Panc1 (cell line): ENCODE measurements at regions not wholly inside any gene's neighbourhood (a gene's known extent, or its start where the extent isn't known, plus 50 kb on each side); places are given as distances from the start of the nearest gene placed in this dataset.

Experiments
- ATAC-seq: fragments of 200-7000 bp; cut with Tn5 transposase; 2 replicates; pipeline ENCODE4 v1.9.1; 2020; ENCODE audit warnings: mild to moderate bottlenecking, moderate library complexity
- BruUV-seq: library from RNA; stranded (reverse); fragments of 400-500 nt; replicated peaks from 2 replicates; lab custom pipeline; 2021; lab: Mats Ljungman, UMichigan
- CTCF ChIA-PET: fragments of 300-600 bp; sonication (Branson Sonifier 250); formaldehyde crosslinking; loops from one replicate; lab custom pipeline; 2022; ENCODE audit warnings: antibody characterized with exemption; lab: Charles Lee
- POLR2A ChIA-PET: fragments of 300-600 bp; sonication (Branson Sonifier 250); formaldehyde crosslinking; loops from one replicate; lab custom pipeline; 2022; ENCODE audit warnings: antibody characterized with exemption; lab: Charles Lee
- DNase-seq: peaks from one replicate; pipeline ENCODE4 v3.0.0-alpha.2; 2010; ENCODE audit warnings: low read depth, low spot score
- H3K27ac ChIP-seq: 2 replicates; pipeline ENCODE4 v1.5.1; 2011; ENCODE audit warnings: mild to moderate bottlenecking, low read length, inconsistent platforms
- H3K27me3 ChIP-seq: fragments of 200-500 bp; sonication (Bioruptor generic); 2 replicates; pipeline ENCODE4 v1.6.0; 2014; ENCODE audit warnings: low read length, inconsistent platforms; ENCODE audit not compliant: control insufficient read depth, insufficient read depth
- H3K36me3 ChIP-seq: fragments of 200-500 bp; sonication (Bioruptor generic); 2 replicates; pipeline ENCODE4 v1.5.1; 2014; ENCODE audit warnings: inconsistent platforms, mild to moderate bottlenecking, low read length, moderate library complexity; ENCODE audit not compliant: control insufficient read depth, insufficient read depth
- H3K4me1 ChIP-seq: 2 replicates; pipeline ENCODE4 v1.5.1; 2011; ENCODE audit warnings: inconsistent platforms, mild to moderate bottlenecking, low read length, moderate library complexity; ENCODE audit not compliant: control insufficient read depth, insufficient read depth
- H3K4me3 ChIP-seq, 2 experiments: 2 replicates each; pipeline ENCODE4 v1.5.1; 2011 to 2012; ENCODE audit warnings: low read depth in 2 of 2, low read length in 2 of 2, mild to moderate bottlenecking in 2 of 2, inconsistent platforms in 1 of 2, moderate library complexity in 1 of 2
- H3K9me3 ChIP-seq: fragments of 200-500 bp; sonication (Bioruptor generic); 2 replicates; pipeline ENCODE4 v1.5.1; 2014; ENCODE audit warnings: low read depth, mild to moderate bottlenecking, inconsistent platforms, low read length, moderate library complexity; ENCODE audit not compliant: control insufficient read depth, insufficient read depth
- POLR2AphosphoS5 ChIP-seq: IDR thresholded peaks from 2 replicates; pipeline ENCODE4 v1.6.1; 2012; ENCODE audit warnings: mild to moderate bottlenecking, low read depth, low read length, moderate library complexity
- SIN3A ChIP-seq: IDR thresholded peaks from 2 replicates; pipeline ENCODE4 v1.6.1; 2012; ENCODE audit warnings: low read depth, mild to moderate bottlenecking, low read length, moderate library complexity, borderline replicate concordance; ENCODE audit not compliant: insufficient read depth
- TCF7L2 ChIP-seq: IDR thresholded peaks from 2 replicates; pipeline ENCODE4 v1.6.1; 2011; ENCODE audit warnings: mild to moderate bottlenecking, low read depth, low read length, inconsistent platforms
- in situ Hi-C: cut with HindIII; loops from 2 replicates; pipeline ENCODE4 v1.10.0; 2016; ENCODE audit warnings: low sequenced_read_pairs, low pct_unique_long_range_greater_than_20kb
- intact Hi-C: fragments of 100-400 bp; cut with micrococcal nuclease; formaldehyde crosslinking; loops from one replicate; pipeline ENCODE4 v1.10.0; 2022; ENCODE audit not compliant: unreplicated experiment
- TF ChIP-seq, protein P1 (sequence below), 2 experiments: IDR thresholded peaks; 2 replicates each; pipeline ENCODE4 v1.6.1; 2011 to 2012; ENCODE audit warnings: low read depth in 2 of 2, control low read depth in 1 of 2, low read length in 1 of 2, mild to moderate bottlenecking in 1 of 2, moderate library complexity in 1 of 2; ENCODE audit not compliant: insufficient read depth in 1 of 2
- TF ChIP-seq, protein P2 (sequence below): fragments of 450-650 bp; IDR thresholded peaks from 2 replicates; pipeline ENCODE4 v1.5.1; 2017; ENCODE audit warnings: mild to moderate bottlenecking

DNA sequence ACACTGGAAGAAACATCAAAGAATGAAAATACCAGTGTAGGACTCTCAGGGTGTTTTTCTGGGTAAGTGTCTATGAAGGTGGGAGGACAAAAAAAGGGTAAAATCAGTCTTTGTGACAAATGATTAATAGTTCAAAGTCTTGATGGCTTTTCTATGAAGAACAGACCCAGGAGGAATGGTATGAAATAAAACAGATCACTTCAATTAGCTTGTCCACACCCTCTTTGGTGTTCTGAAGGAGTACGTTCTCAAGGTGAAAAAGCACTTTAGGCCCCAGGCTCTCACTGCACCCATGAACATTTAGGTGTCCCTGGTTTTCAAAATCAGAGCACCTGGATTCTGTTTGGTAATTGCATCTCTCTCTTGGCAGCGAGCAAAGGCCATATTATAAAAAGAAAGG lies 383.6 kb upstream of the NR2F2 start:
- Histone ChIP-seq H3K9me3 (no peaks in the 10 kb centered on the region), H3K4me3 (no peak overlapping the region), H3K27me3 (no peaks in the 10 kb centered on the region), H3K27ac (no peak overlapping the region), H3K36me3 (no peaks in the 10 kb centered on the region), H3K4me1 (no peaks in the 10 kb centered on the region)
- intact Hi-C loops (no loop called here), in situ Hi-C loops (no loop called here)
- no peak for ATAC-seq
- ChIA-PET CTCF (no interaction called here), POLR2A (no interaction called here)
- TF ChIP-seq, protein P1, sequence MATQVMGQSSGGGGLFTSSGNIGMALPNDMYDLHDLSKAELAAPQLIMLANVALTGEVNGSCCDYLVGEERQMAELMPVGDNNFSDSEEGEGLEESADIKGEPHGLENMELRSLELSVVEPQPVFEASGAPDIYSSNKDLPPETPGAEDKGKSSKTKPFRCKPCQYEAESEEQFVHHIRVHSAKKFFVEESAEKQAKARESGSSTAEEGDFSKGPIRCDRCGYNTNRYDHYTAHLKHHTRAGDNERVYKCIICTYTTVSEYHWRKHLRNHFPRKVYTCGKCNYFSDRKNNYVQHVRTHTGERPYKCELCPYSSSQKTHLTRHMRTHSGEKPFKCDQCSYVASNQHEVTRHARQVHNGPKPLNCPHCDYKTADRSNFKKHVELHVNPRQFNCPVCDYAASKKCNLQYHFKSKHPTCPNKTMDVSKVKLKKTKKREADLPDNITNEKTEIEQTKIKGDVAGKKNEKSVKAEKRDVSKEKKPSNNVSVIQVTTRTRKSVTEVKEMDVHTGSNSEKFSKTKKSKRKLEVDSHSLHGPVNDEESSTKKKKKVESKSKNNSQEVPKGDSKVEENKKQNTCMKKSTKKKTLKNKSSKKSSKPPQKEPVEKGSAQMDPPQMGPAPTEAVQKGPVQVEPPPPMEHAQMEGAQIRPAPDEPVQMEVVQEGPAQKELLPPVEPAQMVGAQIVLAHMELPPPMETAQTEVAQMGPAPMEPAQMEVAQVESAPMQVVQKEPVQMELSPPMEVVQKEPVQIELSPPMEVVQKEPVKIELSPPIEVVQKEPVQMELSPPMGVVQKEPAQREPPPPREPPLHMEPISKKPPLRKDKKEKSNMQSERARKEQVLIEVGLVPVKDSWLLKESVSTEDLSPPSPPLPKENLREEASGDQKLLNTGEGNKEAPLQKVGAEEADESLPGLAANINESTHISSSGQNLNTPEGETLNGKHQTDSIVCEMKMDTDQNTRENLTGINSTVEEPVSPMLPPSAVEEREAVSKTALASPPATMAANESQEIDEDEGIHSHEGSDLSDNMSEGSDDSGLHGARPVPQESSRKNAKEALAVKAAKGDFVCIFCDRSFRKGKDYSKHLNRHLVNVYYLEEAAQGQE (IDR thresholded peaks at IDR 0.05; ENCODE audit: insufficient read depth in 1 of 2, low read depth in 2 of 2, low read length in 1 of 2) = no peak
- no peak for TF ChIP-seq POLR2AphosphoS5
- TF ChIP-seq, protein P2, sequence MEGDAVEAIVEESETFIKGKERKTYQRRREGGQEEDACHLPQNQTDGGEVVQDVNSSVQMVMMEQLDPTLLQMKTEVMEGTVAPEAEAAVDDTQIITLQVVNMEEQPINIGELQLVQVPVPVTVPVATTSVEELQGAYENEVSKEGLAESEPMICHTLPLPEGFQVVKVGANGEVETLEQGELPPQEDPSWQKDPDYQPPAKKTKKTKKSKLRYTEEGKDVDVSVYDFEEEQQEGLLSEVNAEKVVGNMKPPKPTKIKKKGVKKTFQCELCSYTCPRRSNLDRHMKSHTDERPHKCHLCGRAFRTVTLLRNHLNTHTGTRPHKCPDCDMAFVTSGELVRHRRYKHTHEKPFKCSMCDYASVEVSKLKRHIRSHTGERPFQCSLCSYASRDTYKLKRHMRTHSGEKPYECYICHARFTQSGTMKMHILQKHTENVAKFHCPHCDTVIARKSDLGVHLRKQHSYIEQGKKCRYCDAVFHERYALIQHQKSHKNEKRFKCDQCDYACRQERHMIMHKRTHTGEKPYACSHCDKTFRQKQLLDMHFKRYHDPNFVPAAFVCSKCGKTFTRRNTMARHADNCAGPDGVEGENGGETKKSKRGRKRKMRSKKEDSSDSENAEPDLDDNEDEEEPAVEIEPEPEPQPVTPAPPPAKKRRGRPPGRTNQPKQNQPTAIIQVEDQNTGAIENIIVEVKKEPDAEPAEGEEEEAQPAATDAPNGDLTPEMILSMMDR = no peak
- no peak for TF ChIP-seq TCF7L2
- no peak for TF ChIP-seq SIN3A
- no TSS peak for BruUV-seq
- no peak for DNase-seq

DNA sequence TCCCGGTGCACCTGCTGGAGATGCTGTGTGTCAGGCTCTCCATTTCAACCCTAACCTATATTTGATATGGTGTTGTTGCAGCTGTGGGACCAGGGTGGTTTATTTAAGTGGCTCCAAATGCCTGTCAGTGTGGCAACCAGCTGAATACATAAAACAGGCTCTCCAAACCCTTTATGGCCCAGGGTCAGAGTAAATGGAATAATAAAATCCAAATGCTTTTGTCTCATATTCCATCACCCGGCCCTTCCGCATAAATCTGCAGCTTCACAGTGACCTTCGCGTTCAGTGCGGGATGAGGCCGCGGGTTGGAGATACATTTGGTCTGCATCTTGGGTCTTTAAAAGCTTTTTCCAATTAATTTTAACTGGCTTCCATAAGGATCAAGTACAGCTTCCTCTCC lies 382.1 kb upstream of the NR2F2 start:
- no peak overlapping the region for H3K27ac ChIP-seq
- H3K27me3 ChIP-seq = no peaks in the 10 kb centered on the region
- BruUV-seq = no TSS peak
- H3K4me3 ChIP-seq = no peak overlapping the region
- TF ChIP-seq SIN3A = no peak
- no peak for ATAC-seq
- in situ Hi-C loops = no loop called here
- H3K4me1 ChIP-seq = no peaks in the 10 kb centered on the region
- DNase-seq = no peak
- intact Hi-C loops = no loop called here
- no peaks in the 10 kb centered on the region for H3K9me3 ChIP-seq
- no peaks in the 10 kb centered on the region for H3K36me3 ChIP-seq
- POLR2A ChIA-PET = no interaction called here
- CTCF ChIA-PET = no interaction called here

DNA sequence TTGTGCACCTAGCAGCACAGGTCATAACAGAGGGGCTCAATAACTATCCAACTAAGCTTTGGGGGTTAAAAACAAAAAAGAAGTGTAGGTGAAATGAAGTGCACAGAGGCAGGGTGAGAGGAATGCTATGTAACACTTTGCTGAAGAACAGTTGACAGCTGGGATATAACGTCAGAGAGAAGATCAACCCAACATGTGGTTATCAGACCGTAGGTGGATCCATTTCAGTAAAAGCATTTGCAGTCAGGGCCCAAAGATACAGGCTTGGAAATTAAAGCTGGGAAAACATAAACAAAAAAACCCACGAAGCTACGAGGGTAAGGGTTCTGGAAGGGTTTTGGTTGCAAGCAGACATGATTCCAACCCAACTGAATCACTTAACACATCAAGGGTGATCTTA lies 377.5 kb upstream of the NR2F2 start:
- Histone ChIP-seq H3K4me3 (no peak overlapping the region), H3K27me3 (no peaks in the 10 kb centered on the region), H3K9me3 (peaks cover 4% of the 10 kb centered on the region; the same call in 1 of the 2 replicates), H3K27ac (no peak overlapping the region), H3K36me3 (no peaks in the 10 kb centered on the region), H3K4me1 (no peaks in the 10 kb centered on the region)
- no TSS peak for BruUV-seq
- TF ChIP-seq, protein P1 (IDR thresholded peaks at IDR 0.05; ENCODE audit: insufficient read depth in 1 of 2, low read depth in 2 of 2, low read length in 1 of 2) = no peak
- TF ChIP-seq, protein P2 = no peak
- TF ChIP-seq POLR2AphosphoS5 = no peak
- TF ChIP-seq TCF7L2 = no peak
- TF ChIP-seq SIN3A = no peak
- ATAC-seq = no peak
- DNase-seq = no peak
- intact Hi-C loops (no loop called here), in situ Hi-C loops (no loop called here)
- ChIA-PET CTCF (interaction anchor here (0.6 kb wide), 1 partner anchor 97 kb away, joined by 3 read pairs; no protein-coding TSS in a partner anchor), POLR2A (no interaction called here)
